ENCODE measurements at regions not wholly inside any gene's neighbourhood (a gene's known extent, or its start where the extent isn't known, plus 50 kb on each side); places are given as distances from the start of the nearest gene placed in this dataset.
"Not testable (repeated sequence)": the region's sequence is repeated elsewhere in the genome, so short reads cannot be mapped to it uniquely, and the experiment has no call there.

DNA sequence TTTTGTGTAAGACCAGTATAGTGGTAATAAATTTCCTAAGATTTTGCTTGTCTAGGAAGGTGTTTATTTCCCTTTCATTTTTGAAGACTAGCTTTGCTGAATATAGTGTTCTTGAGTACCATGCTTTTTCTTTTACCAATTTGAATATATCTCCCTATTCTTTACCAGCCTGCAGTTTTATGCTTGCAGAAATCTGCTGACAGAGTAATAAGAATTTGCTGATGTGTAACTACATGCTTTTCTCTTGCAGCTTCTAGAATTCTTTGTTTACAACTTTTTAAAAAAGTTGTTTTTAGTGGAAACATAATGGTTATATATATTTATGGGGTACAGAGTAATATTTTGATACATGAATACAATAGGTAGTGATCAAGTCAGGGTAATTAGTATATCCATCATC lies 324.8 kb upstream of the FOLH1 start:
- H3K79me2 ChIP-seq (ENCODE audit: control insufficient read depth, insufficient read depth, low read length) = no peaks in the 10 kb centered on the region
- H3K27ac ChIP-seq (ENCODE audit: insufficient read depth, low read length) = no peak overlapping the region

GRCh38 chr11:49538927-49539326 lies 330.5 kb upstream of the FOLH1 start:
- not testable (repeated sequence) for H3K9ac ChIP-seq (ENCODE audit: insufficient read depth, low read length); H3K9me3 ChIP-seq (ENCODE audit: control insufficient read depth, insufficient read depth, low read depth, low read length); H3K36me3 ChIP-seq (ENCODE audit: control insufficient read depth, insufficient read depth, low read length); DNase-seq (ENCODE audit: low read depth in 2 of 2); H3K79me2 ChIP-seq (ENCODE audit: control insufficient read depth, insufficient read depth, low read length); H3K4me2 ChIP-seq (ENCODE audit: extremely low read depth, insufficient read depth, low read length); H4K20me1 ChIP-seq (ENCODE audit: control insufficient read depth, extremely low read depth, insufficient read depth, low read length); H2AFZ ChIP-seq (ENCODE audit: low read length); H3K4me3 ChIP-seq (replicated peaks in 1 of 4; ENCODE audit: control extremely low read depth in 1 of 4, insufficient read depth in 1 of 4, low read depth in 3 of 4, low read length in 4 of 4); H3K27ac ChIP-seq (ENCODE audit: insufficient read depth, low read length); H3K4me1 ChIP-seq (ENCODE audit: control insufficient read depth, extremely low read depth, insufficient read depth, low read length); H3K27me3 ChIP-seq (ENCODE audit: control insufficient read depth, insufficient read depth, low read length)

More for the DNA sequence above, 324.8 kb upstream of the FOLH1 start:
- Histone ChIP-seq H3K4me2 (ENCODE audit: extremely low read depth, insufficient read depth, low read length) (no peak overlapping the region), H4K20me1 (ENCODE audit: control insufficient read depth, extremely low read depth, insufficient read depth, low read length) (no peaks in the 10 kb centered on the region), H3K4me1 (ENCODE audit: control insufficient read depth, extremely low read depth, insufficient read depth, low read length) (no peaks in the 10 kb centered on the region), H3K4me3 (replicated peaks in 1 of 4; ENCODE audit: control extremely low read depth in 1 of 4, insufficient read depth in 1 of 4, low read depth in 3 of 4, low read length in 4 of 4) (no peak overlapping the region), H3K9ac (ENCODE audit: insufficient read depth, low read length) (no peak overlapping the region), H2AFZ (ENCODE audit: low read length) (no peak overlapping the region), H3K27me3 (ENCODE audit: control insufficient read depth, insufficient read depth, low read length) (no peaks in the 10 kb centered on the region), H3K9me3 (ENCODE audit: control insufficient read depth, insufficient read depth, low read depth, low read length) (no peaks in the 10 kb centered on the region), H3K36me3 (ENCODE audit: control insufficient read depth, insufficient read depth, low read length) (no peaks in the 10 kb centered on the region)
- DNase-seq (ENCODE audit: low read depth in 2 of 2) = no peak
- no peak for TF ChIP-seq EZH2 (IDR thresholded peaks at IDR 0.05; ENCODE audit: low read length, missing control alignments)
- TF ChIP-seq, protein P1, sequence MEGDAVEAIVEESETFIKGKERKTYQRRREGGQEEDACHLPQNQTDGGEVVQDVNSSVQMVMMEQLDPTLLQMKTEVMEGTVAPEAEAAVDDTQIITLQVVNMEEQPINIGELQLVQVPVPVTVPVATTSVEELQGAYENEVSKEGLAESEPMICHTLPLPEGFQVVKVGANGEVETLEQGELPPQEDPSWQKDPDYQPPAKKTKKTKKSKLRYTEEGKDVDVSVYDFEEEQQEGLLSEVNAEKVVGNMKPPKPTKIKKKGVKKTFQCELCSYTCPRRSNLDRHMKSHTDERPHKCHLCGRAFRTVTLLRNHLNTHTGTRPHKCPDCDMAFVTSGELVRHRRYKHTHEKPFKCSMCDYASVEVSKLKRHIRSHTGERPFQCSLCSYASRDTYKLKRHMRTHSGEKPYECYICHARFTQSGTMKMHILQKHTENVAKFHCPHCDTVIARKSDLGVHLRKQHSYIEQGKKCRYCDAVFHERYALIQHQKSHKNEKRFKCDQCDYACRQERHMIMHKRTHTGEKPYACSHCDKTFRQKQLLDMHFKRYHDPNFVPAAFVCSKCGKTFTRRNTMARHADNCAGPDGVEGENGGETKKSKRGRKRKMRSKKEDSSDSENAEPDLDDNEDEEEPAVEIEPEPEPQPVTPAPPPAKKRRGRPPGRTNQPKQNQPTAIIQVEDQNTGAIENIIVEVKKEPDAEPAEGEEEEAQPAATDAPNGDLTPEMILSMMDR (conservative IDR thresholded peaks at IDR 0.05 in 1 of 2, IDR thresholded peaks at IDR 0.05 in 1 of 2; ENCODE audit: low read depth in 1 of 2, low read length in 2 of 2) = no peak

- not testable (repeated sequence) for H3K4me2 ChIP-seq (ENCODE audit: extremely low read depth, insufficient read depth, low read length); H3K79me2 ChIP-seq (ENCODE audit: control insufficient read depth, insufficient read depth, low read length); H3K27ac ChIP-seq (ENCODE audit: insufficient read depth, low read length); H3K36me3 ChIP-seq (ENCODE audit: control insufficient read depth, insufficient read depth, low read length); H3K9ac ChIP-seq (ENCODE audit: insufficient read depth, low read length); H3K27me3 ChIP-seq (ENCODE audit: control insufficient read depth, insufficient read depth, low read length); H3K4me3 ChIP-seq (replicated peaks in 1 of 4; ENCODE audit: control extremely low read depth in 1 of 4, insufficient read depth in 1 of 4, low read depth in 3 of 4, low read length in 4 of 4); DNase-seq (ENCODE audit: low read depth in 2 of 2); H3K4me1 ChIP-seq (ENCODE audit: control insufficient read depth, extremely low read depth, insufficient read depth, low read length); H2AFZ ChIP-seq (ENCODE audit: low read length); H3K9me3 ChIP-seq (ENCODE audit: control insufficient read depth, insufficient read depth, low read depth, low read length); H4K20me1 ChIP-seq (ENCODE audit: control insufficient read depth, extremely low read depth, insufficient read depth, low read length)
Observed at GRCh38 chr11:49558261-49558847, 350.0 kb upstream of the FOLH1 start.

DNA sequence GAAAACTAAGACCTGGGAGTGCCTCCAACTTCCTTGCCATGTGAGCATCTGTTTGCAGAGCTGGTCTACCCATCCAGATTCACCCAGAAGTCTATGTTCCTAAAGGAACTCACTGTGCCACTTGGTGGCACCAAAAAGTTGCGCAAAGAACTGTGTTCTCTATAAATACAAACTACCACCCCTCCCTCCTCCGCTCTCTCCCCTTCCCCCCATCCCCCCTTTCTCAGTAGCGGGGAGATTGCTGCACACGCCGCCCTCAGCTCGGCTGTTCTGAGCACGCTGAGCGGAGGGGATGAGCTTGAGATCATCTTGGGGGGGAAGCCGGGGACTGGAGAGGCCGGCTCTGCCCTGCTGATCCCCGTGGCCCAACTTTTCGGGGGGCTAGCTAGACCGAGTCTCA lies 352.2 kb upstream of the FOLH1 start:
- not testable (repeated sequence) for H4K20me1 ChIP-seq (ENCODE audit: control insufficient read depth, extremely low read depth, insufficient read depth, low read length); H3K4me2 ChIP-seq (ENCODE audit: extremely low read depth, insufficient read depth, low read length); H2AFZ ChIP-seq (ENCODE audit: low read length); H3K4me1 ChIP-seq (ENCODE audit: control insufficient read depth, extremely low read depth, insufficient read depth, low read length); DNase-seq (ENCODE audit: low read depth in 2 of 2); H3K4me3 ChIP-seq (replicated peaks in 1 of 4; ENCODE audit: control extremely low read depth in 1 of 4, insufficient read depth in 1 of 4, low read depth in 3 of 4, low read length in 4 of 4); H3K27ac ChIP-seq (ENCODE audit: insufficient read depth, low read length); H3K9me3 ChIP-seq (ENCODE audit: control insufficient read depth, insufficient read depth, low read depth, low read length); H3K9ac ChIP-seq (ENCODE audit: insufficient read depth, low read length); H3K36me3 ChIP-seq (ENCODE audit: control insufficient read depth, insufficient read depth, low read length); H3K27me3 ChIP-seq (ENCODE audit: control insufficient read depth, insufficient read depth, low read length); H3K79me2 ChIP-seq (ENCODE audit: control insufficient read depth, insufficient read depth, low read length)

GRCh38 chr11:49561240-49561880 lies 353.0 kb upstream of the FOLH1 start:
- H4K20me1 ChIP-seq (ENCODE audit: control insufficient read depth, extremely low read depth, insufficient read depth, low read length); DNase-seq (ENCODE audit: low read depth in 2 of 2); H3K27ac ChIP-seq (ENCODE audit: insufficient read depth, low read length); H3K9ac ChIP-seq (ENCODE audit: insufficient read depth, low read length); H3K27me3 ChIP-seq (ENCODE audit: control insufficient read depth, insufficient read depth, low read length); H3K9me3 ChIP-seq (ENCODE audit: control insufficient read depth, insufficient read depth, low read depth, low read length); H3K4me2 ChIP-seq (ENCODE audit: extremely low read depth, insufficient read depth, low read length); H2AFZ ChIP-seq (ENCODE audit: low read length); H3K4me1 ChIP-seq (ENCODE audit: control insufficient read depth, extremely low read depth, insufficient read depth, low read length); H3K79me2 ChIP-seq (ENCODE audit: control insufficient read depth, insufficient read depth, low read length); H3K36me3 ChIP-seq (ENCODE audit: control insufficient read depth, insufficient read depth, low read length); H3K4me3 ChIP-seq (replicated peaks in 1 of 4; ENCODE audit: control extremely low read depth in 1 of 4, insufficient read depth in 1 of 4, low read depth in 3 of 4, low read length in 4 of 4): not testable (repeated sequence)

GRCh38 chr11:49562262-49562661 lies 353.9 kb upstream of the FOLH1 start:
- H4K20me1 ChIP-seq (ENCODE audit: control insufficient read depth, extremely low read depth, insufficient read depth, low read length); H3K9ac ChIP-seq (ENCODE audit: insufficient read depth, low read length); H3K79me2 ChIP-seq (ENCODE audit: control insufficient read depth, insufficient read depth, low read length); H3K4me3 ChIP-seq (replicated peaks in 1 of 4; ENCODE audit: control extremely low read depth in 1 of 4, insufficient read depth in 1 of 4, low read depth in 3 of 4, low read length in 4 of 4); H3K4me1 ChIP-seq (ENCODE audit: control insufficient read depth, extremely low read depth, insufficient read depth, low read length); DNase-seq (ENCODE audit: low read depth in 2 of 2); H3K27me3 ChIP-seq (ENCODE audit: control insufficient read depth, insufficient read depth, low read length); H2AFZ ChIP-seq (ENCODE audit: low read length); H3K36me3 ChIP-seq (ENCODE audit: control insufficient read depth, insufficient read depth, low read length); H3K4me2 ChIP-seq (ENCODE audit: extremely low read depth, insufficient read depth, low read length); H3K9me3 ChIP-seq (ENCODE audit: control insufficient read depth, insufficient read depth, low read depth, low read length); H3K27ac ChIP-seq (ENCODE audit: insufficient read depth, low read length): not testable (repeated sequence)

Data from fibroblast of lung (primary cell).